ENCODE measurements at regions not wholly inside any gene's neighbourhood (a gene's known extent, or its start where the extent isn't known, plus 50 kb on each side); places are given as distances from the start of the nearest gene placed in this dataset.
A peak's percentile ranks its signal among the peaks of the same experiment; 100 is the strongest.

DNA sequence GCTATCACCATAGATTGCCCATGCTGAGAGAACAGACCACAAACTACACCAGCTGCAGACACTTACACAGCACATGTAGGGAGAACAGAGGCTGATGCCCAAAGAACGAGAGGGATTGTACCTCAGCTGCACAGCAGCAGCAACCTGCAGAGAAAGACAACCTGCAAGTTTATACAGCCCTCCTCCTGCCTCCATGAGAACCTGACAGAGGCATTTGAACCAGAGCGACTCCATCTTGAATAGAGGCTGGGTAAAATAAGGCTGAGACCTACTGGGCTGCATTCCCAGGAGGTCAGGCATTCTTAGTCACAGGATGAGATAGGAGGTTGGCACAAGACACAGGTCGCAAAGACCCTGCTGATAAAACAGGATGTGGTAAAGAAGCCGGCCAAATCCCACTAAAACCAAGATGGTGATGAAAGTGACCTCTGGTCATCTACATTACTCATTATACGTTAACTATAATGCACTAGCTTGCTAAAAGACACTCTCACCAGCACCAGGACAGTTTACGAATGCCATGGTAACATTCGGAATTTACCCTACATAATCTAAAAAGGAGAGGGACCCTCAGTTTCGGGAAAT is 262.4 kb upstream of the HMGA2 start:
- Histone ChIP-seq H3K36me3 (ENCODE audit: control insufficient read depth, insufficient read depth, low read length) (no peaks in the 10 kb centered on the region), H3K27me3 (ENCODE audit: control insufficient read depth, insufficient read depth, low read length) (no peaks in the 10 kb centered on the region), H3K79me2 (ENCODE audit: control insufficient read depth, insufficient read depth, low read length) (no peaks in the 10 kb centered on the region), H3K4me3 (replicated peaks in 1 of 4; ENCODE audit: control extremely low read depth in 1 of 4, insufficient read depth in 1 of 4, low read depth in 3 of 4, low read length in 4 of 4) (no peak overlapping the region), H4K20me1 (ENCODE audit: control insufficient read depth, extremely low read depth, insufficient read depth, low read length) (no peaks in the 10 kb centered on the region), H3K4me1 (ENCODE audit: control insufficient read depth, extremely low read depth, insufficient read depth, low read length) (peaks cover 15% of the 10 kb centered on the region), H3K9me3 (ENCODE audit: control insufficient read depth, insufficient read depth, low read depth, low read length) (no peaks in the 10 kb centered on the region), H3K4me2 (ENCODE audit: extremely low read depth, insufficient read depth, low read length) (no peak overlapping the region), H3K9ac (ENCODE audit: insufficient read depth, low read length) (peak overlapping the region; percentile 18), H2AFZ (ENCODE audit: low read length) (no peak overlapping the region), H3K27ac (ENCODE audit: insufficient read depth, low read length) (peak overlapping the region; percentile 52)
- DNase-seq (ENCODE audit: low read depth in 2 of 2), result peak; percentile 78 to 90
- TF ChIP-seq EZH2 (IDR thresholded peaks at IDR 0.05; ENCODE audit: low read length, missing control alignments), result no peak
- no peak for TF ChIP-seq CTCF (conservative IDR thresholded peaks at IDR 0.05 in 1 of 2, IDR thresholded peaks at IDR 0.05 in 1 of 2; ENCODE audit: low read depth in 1 of 2, low read length in 2 of 2)

DNA sequence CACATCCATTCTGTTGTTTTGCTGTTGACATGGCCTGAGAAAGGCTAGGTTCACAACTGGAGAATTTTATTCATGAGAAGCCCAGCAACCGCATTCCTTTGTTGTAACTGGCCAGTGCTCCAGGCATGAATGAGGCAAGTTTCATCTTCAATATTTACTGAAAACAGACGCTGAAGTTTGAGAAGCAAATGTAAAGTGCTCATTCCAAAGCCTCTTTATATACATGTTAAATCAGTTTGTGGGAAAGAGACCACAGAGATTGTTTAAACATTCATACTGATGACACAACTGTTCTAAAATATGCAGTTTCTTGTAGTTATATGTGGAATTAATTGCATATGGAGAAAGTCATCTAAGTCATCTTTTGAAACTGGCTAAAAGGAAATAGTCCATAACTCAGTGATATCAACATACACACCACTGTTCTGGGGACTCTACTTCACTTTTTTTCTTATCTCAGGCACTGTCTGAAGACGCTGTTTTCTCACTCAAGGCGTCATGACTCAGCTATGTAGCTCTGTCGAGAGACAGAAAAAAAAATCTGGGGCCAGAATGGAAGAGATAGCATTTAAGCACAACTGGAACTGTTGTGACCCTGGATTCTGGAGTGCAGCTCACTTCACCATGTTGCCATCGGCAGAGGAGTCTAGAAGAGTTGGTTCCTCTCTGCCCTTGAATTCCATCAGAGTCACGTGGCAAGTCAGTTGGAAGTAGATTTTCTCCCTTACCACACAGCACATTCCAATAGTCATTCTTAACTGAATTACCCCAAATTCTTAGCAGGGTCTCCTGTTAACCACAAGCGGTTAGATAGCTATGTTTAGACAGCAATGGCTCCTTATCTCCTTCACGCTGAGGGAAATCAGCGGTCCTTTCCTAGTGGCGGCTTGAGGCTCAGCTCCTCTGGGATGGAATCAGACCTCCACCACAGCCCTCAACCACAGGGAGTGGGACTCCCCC is 258.4 kb upstream of the HMGA2 start:
- Histone ChIP-seq H3K36me3 (ENCODE audit: control insufficient read depth, insufficient read depth, low read length) (no peaks in the 10 kb centered on the region), H3K79me2 (ENCODE audit: control insufficient read depth, insufficient read depth, low read length) (no peaks in the 10 kb centered on the region), H3K9ac (ENCODE audit: insufficient read depth, low read length) (no peak overlapping the region), H2AFZ (ENCODE audit: low read length) (no peak overlapping the region), H3K4me1 (ENCODE audit: control insufficient read depth, extremely low read depth, insufficient read depth, low read length) (peaks cover 12% of the 10 kb centered on the region), H3K4me2 (ENCODE audit: extremely low read depth, insufficient read depth, low read length) (peak overlapping the region; percentile 49), H3K27me3 (ENCODE audit: control insufficient read depth, insufficient read depth, low read length) (no peaks in the 10 kb centered on the region), H4K20me1 (ENCODE audit: control insufficient read depth, extremely low read depth, insufficient read depth, low read length) (no peaks in the 10 kb centered on the region), H3K27ac (ENCODE audit: insufficient read depth, low read length) (peak overlapping the region; percentile 78), H3K9me3 (ENCODE audit: control insufficient read depth, insufficient read depth, low read depth, low read length) (no peaks in the 10 kb centered on the region), H3K4me3 (replicated peaks in 1 of 4; ENCODE audit: control extremely low read depth in 1 of 4, insufficient read depth in 1 of 4, low read depth in 3 of 4, low read length in 4 of 4) (peak overlapping the region in 2 of 4 experiments; percentile 19 to 37)
- DNase-seq (ENCODE audit: low read depth in 2 of 2), result peak; percentile 96 to 99
- TF ChIP-seq EZH2 (IDR thresholded peaks at IDR 0.05; ENCODE audit: low read length, missing control alignments) (no peak), CTCF (conservative IDR thresholded peaks at IDR 0.05 in 1 of 2, IDR thresholded peaks at IDR 0.05 in 1 of 2; ENCODE audit: low read depth in 1 of 2, low read length in 2 of 2) (peak in 1 of 2 donors; percentile 12)

GRCh38 chr12:65566751-65567150 is 257.5 kb upstream of the HMGA2 start:
- Histone ChIP-seq H3K27ac (ENCODE audit: insufficient read depth, low read length) (peak overlapping the region; percentile 78), H3K4me1 (ENCODE audit: control insufficient read depth, extremely low read depth, insufficient read depth, low read length) (peaks cover 12% of the 10 kb centered on the region), H3K9ac (ENCODE audit: insufficient read depth, low read length) (no peak overlapping the region), H3K79me2 (ENCODE audit: control insufficient read depth, insufficient read depth, low read length) (no peaks in the 10 kb centered on the region), H2AFZ (ENCODE audit: low read length) (no peak overlapping the region), H3K27me3 (ENCODE audit: control insufficient read depth, insufficient read depth, low read length) (no peaks in the 10 kb centered on the region), H3K4me3 (replicated peaks in 1 of 4; ENCODE audit: control extremely low read depth in 1 of 4, insufficient read depth in 1 of 4, low read depth in 3 of 4, low read length in 4 of 4) (no peak overlapping the region), H3K4me2 (ENCODE audit: extremely low read depth, insufficient read depth, low read length) (peak overlapping the region; percentile 49), H3K36me3 (ENCODE audit: control insufficient read depth, insufficient read depth, low read length) (no peaks in the 10 kb centered on the region), H3K9me3 (ENCODE audit: control insufficient read depth, insufficient read depth, low read depth, low read length) (no peaks in the 10 kb centered on the region), H4K20me1 (ENCODE audit: control insufficient read depth, extremely low read depth, insufficient read depth, low read length) (no peaks in the 10 kb centered on the region)
- TF ChIP-seq EZH2 (IDR thresholded peaks at IDR 0.05; ENCODE audit: low read length, missing control alignments) (no peak), CTCF (conservative IDR thresholded peaks at IDR 0.05 in 1 of 2, IDR thresholded peaks at IDR 0.05 in 1 of 2; ENCODE audit: low read depth in 1 of 2, low read length in 2 of 2) (no peak)
- peak; percentile 31 to 58 for DNase-seq (ENCODE audit: low read depth in 2 of 2)

Data from fibroblast of lung (primary cell).